Left ventricle myocardium superior (tissue), 1 donor: ENCODE measurements at regions not wholly inside any gene's neighbourhood (a gene's known extent, or its start where the extent isn't known, plus 50 kb on each side); places are given as distances from the start of the nearest gene placed in this dataset.

Experiments used
- ATAC-seq: fragments of 200-7000 bp; cut with Tn5 transposase; one replicate; pipeline ENCODE4 v1.9.1; 2020; ENCODE audit warnings: mild to moderate bottlenecking, moderate library complexity
- DNase-seq: peaks from one replicate; pipeline ENCODE4 v3.0.0-alpha.2; 2020
- intact Hi-C: fragments of 100-400 bp; cut with micrococcal nuclease; formaldehyde crosslinking; loops from one replicate; pipeline ENCODE4 v1.11.0; 2022
- donor health status: DM: no; HTN: yes; CAD: no; lungs with severe emphysema.

GRCh38 chr7:52026140-52026539, 709.5 kb upstream of the COBL start:
- intact Hi-C loops = no loop called here
- ATAC-seq (no peak), DNase-seq (no peak)

GRCh38 chr7:52021343-52021742, 704.7 kb upstream of the COBL start:
- intact Hi-C loops = no loop called here
- ATAC-seq = no peak
- no peak for DNase-seq

GRCh38 chr7:52018680-52019054, 702.1 kb upstream of the COBL start:
- intact Hi-C loops = no loop called here
- DNase-seq (no peak), ATAC-seq (no peak)

GRCh38 chr7:52017802-52018679, 701.4 kb upstream of the COBL start:
- intact Hi-C loops = no loop called here
- DNase-seq (no peak), ATAC-seq (no peak)

- ATAC-seq (no peak), DNase-seq (no peak)
- intact Hi-C loops = no loop called here
Measured at GRCh38 chr7:52009181-52009580, 692.6 kb upstream of the COBL start.

- DNase-seq (no peak), ATAC-seq (no peak)
- intact Hi-C loops = no loop called here
Measured at GRCh38 chr7:52006674-52007073, 690.1 kb upstream of the COBL start.

GRCh38 chr7:52005613-52006012, 689.0 kb upstream of the COBL start:
- no peak for ATAC-seq
- intact Hi-C loops = no loop called here
- no peak for DNase-seq

GRCh38 chr7:51995596-51996179, 679.1 kb upstream of the COBL start:
- intact Hi-C loops = no loop called here
- ATAC-seq = no peak
- DNase-seq = no peak

- DNase-seq (no peak), ATAC-seq (no peak)
- intact Hi-C loops = no loop called here
Measured at GRCh38 chr7:51982653-51983052, 666.0 kb upstream of the COBL start.

- ATAC-seq (no peak), DNase-seq (no peak)
- intact Hi-C loops = no loop called here
Measured at GRCh38 chr7:51980812-51981211, 664.2 kb upstream of the COBL start.

GRCh38 chr7:51980313-51980712, 663.7 kb upstream of the COBL start:
- ATAC-seq (no peak), DNase-seq (no peak)
- intact Hi-C loops = no loop called here

- ATAC-seq (no peak), DNase-seq (no peak)
- intact Hi-C loops = no loop called here
Measured at GRCh38 chr7:51977913-51978312, 661.3 kb upstream of the COBL start.

- DNase-seq (no peak), ATAC-seq (no peak)
- intact Hi-C loops = no loop called here
Measured at GRCh38 chr7:51973939-51974338, 657.3 kb upstream of the COBL start.

GRCh38 chr7:51973071-51973470, 656.5 kb upstream of the COBL start:
- ATAC-seq (no peak), DNase-seq (no peak)
- intact Hi-C loops = no loop called here

GRCh38 chr7:51970961-51971665, 654.5 kb upstream of the COBL start:
- intact Hi-C loops = no loop called here
- ATAC-seq = no peak
- no peak for DNase-seq

- intact Hi-C loops = no loop called here
- ATAC-seq = no peak
Measured at GRCh38 chr7:51968461-51968860, 651.9 kb upstream of the COBL start.

GRCh38 chr7:51965454-51965853, 648.8 kb upstream of the COBL start:
- DNase-seq = no peak
- ATAC-seq = no peak
- intact Hi-C loops = no loop called here

More at GRCh38 chr7:51968461-51968860, 651.9 kb upstream of the COBL start:
- DNase-seq = no peak

- DNase-seq = no peak
- no peak for ATAC-seq
- intact Hi-C loops = no loop called here
Measured at GRCh38 chr7:51961804-51962203, 645.2 kb upstream of the COBL start.

- intact Hi-C loops = no loop called here
- ATAC-seq (no peak), DNase-seq (no peak)
Measured at GRCh38 chr7:51950813-51951212, 634.2 kb upstream of the COBL start.
